PFSK-1 (cell line): ENCODE measurements at regions not wholly inside any gene's neighbourhood (a gene's known extent, or its start where the extent isn't known, plus 50 kb on each side); places are given as distances from the start of the nearest gene placed in this dataset.

Experiments used
- FOXP2 ChIP-seq: optimal IDR thresholded peaks from 2 replicates; pipeline ENCODE3; 2011; ENCODE audit warnings: borderline replicate concordance, control low read depth, inconsistent platforms; ENCODE audit not compliant: insufficient read depth; ENCODE audit errors: extremely low read length, extremely low read depth
- POLR2AphosphoS5 ChIP-seq: IDR thresholded peaks from 2 replicates; pipeline ENCODE4 v1.6.1; 2012; ENCODE audit warnings: low read depth, mild to moderate bottlenecking, control low read depth, low read length, moderate library complexity
- REST ChIP-seq, 2 experiments: IDR thresholded peaks; 2 replicates each; pipeline versions ENCODE4 v1.6.1 to v1.8.0; 2011 to 2012; ENCODE audit warnings: low read depth in 2 of 2, low read length in 2 of 2, control low read depth in 1 of 2, inconsistent platforms in 1 of 2, mild to moderate bottlenecking in 1 of 2, moderate library complexity in 1 of 2; ENCODE audit not compliant: insufficient read depth in 1 of 2
- SIN3A ChIP-seq: IDR thresholded peaks from 2 replicates; pipeline ENCODE4 v1.6.1; 2012; ENCODE audit warnings: mild to moderate bottlenecking, low read length, moderate library complexity, borderline replicate concordance; ENCODE audit not compliant: insufficient read depth
- TAF1 ChIP-seq: IDR thresholded peaks from 2 replicates; pipeline ENCODE4 v1.6.1; 2012; ENCODE audit warnings: low read length, control low read depth, borderline replicate concordance; ENCODE audit not compliant: insufficient read depth

- TF ChIP-seq REST (IDR thresholded peaks at IDR 0.05; ENCODE audit: insufficient read depth in 1 of 2, low read depth in 2 of 2, low read length in 2 of 2) (no peak), POLR2AphosphoS5 (no peak), TAF1 (no peak), FOXP2 (no peak), SIN3A (no peak)
These were observed 143.6 kb upstream of the VRK1 start for GRCh38 chr14:96653597-96653996.

GRCh38 chr14:96658611-96659010 lies 138.6 kb upstream of the VRK1 start:
- no peak for TF ChIP-seq FOXP2
- TF ChIP-seq POLR2AphosphoS5: no peak
- TF ChIP-seq REST (IDR thresholded peaks at IDR 0.05; ENCODE audit: insufficient read depth in 1 of 2, low read depth in 2 of 2, low read length in 2 of 2): no peak
- no peak for TF ChIP-seq TAF1
- TF ChIP-seq SIN3A: no peak

GRCh38 chr14:96660123-96660522 lies 137.1 kb upstream of the VRK1 start:
- TF ChIP-seq REST (IDR thresholded peaks at IDR 0.05; ENCODE audit: insufficient read depth in 1 of 2, low read depth in 2 of 2, low read length in 2 of 2) (no peak), FOXP2 (no peak), TAF1 (no peak), POLR2AphosphoS5 (no peak), SIN3A (no peak)

- TF ChIP-seq TAF1 (no peak), FOXP2 (no peak), POLR2AphosphoS5 (no peak), REST (IDR thresholded peaks at IDR 0.05; ENCODE audit: insufficient read depth in 1 of 2, low read depth in 2 of 2, low read length in 2 of 2) (no peak), SIN3A (no peak)
These were observed 136.5 kb upstream of the VRK1 start for GRCh38 chr14:96660667-96661066.
